ENCODE measurements at regions not wholly inside any gene's neighbourhood (a gene's known extent, or its start where the extent isn't known, plus 50 kb on each side); places are given as distances from the start of the nearest gene placed in this dataset.

- intact Hi-C loops (cut with micrococcal nuclease): no loop called here
- H3K27me3 Mint-ChIP-seq (ENCODE audit: low read depth in 3 of 3): peaks cover under 1 to 9% (median 6%) of the 10 kb centered on the region in 3 donors
Observed at GRCh38 chr3:72250725-72251124, 465.8 kb upstream of the PROK2 start.

GRCh38 chr3:72248869-72249268 lies 463.9 kb upstream of the PROK2 start:
- Histone ChIP-seq H3K27ac (ENCODE audit: low read depth in 1 of 2, low read length in 2 of 2) (no peak overlapping the region), H3K9ac (ENCODE audit: insufficient read depth, low read length, poor library complexity, severe bottlenecking) (no peak overlapping the region), H3K9me3 (replicated peaks in 1 of 2; ENCODE audit: control insufficient read depth in 1 of 2, insufficient read depth in 1 of 2, low read length in 2 of 2) (no peaks in the 10 kb centered on the region), H3K4me3 (replicated peaks in 1 of 3; ENCODE audit: low read depth in 2 of 3, low read length in 3 of 3) (no peak overlapping the region), H3K36me3 (replicated peaks in 1 of 2; ENCODE audit: control insufficient read depth in 1 of 2, insufficient read depth in 2 of 2, low read length in 2 of 2) (no peaks in the 10 kb centered on the region), H4K20me1 (ENCODE audit: insufficient read depth, low read length) (no peaks in the 10 kb centered on the region), H2AFZ (ENCODE audit: insufficient read depth, low read depth, low read length, poor library complexity, severe bottlenecking) (no peak overlapping the region), H3K4me2 (replicated peaks; ENCODE audit: extremely low read depth, low read length, poor library complexity, severe bottlenecking) (no peak overlapping the region), H3K79me2 (ENCODE audit: insufficient read depth, low read length) (no peaks in the 10 kb centered on the region), H3K4me1 (ENCODE audit: control insufficient read depth in 1 of 2, insufficient read depth in 2 of 2, low read length in 2 of 2) (no peaks in the 10 kb centered on the region), H3K27me3 (ENCODE audit: control insufficient read depth in 2 of 2, insufficient read depth in 2 of 2, low read length in 2 of 2) (no peaks in the 10 kb centered on the region)
- Mint-ChIP-seq H3K4me3 (no peak overlapping the region), H3K36me3 (no peaks in the 10 kb centered on the region), H3K9me3 (peaks cover 0 to 3% (median 0%) of the 10 kb centered on the region in 7 donors), H3K4me1 (peaks cover 3% of the 10 kb centered on the region), H3K27ac (no peak overlapping the region), H3K27me3 (ENCODE audit: low read depth in 3 of 3) (peaks cover 3 to 11% (median 5%) of the 10 kb centered on the region in 3 donors)
- no peak for TF ChIP-seq CTCF (IDR thresholded peaks at IDR 0.05)
- 100% methylated on average over 1 of the region's 3 CpGs for WGBS (ENCODE audit: insufficient coverage)
- DNase-seq: no peak
- intact Hi-C loops (cut with micrococcal nuclease): no loop called here

More at GRCh38 chr3:72250725-72251124, 465.8 kb upstream of the PROK2 start:
- Histone ChIP-seq H3K4me2 (replicated peaks; ENCODE audit: extremely low read depth, low read length, poor library complexity, severe bottlenecking) (no peak overlapping the region), H3K27me3 (ENCODE audit: control insufficient read depth in 2 of 2, insufficient read depth in 2 of 2, low read length in 2 of 2) (no peaks in the 10 kb centered on the region), H3K9me3 (replicated peaks in 1 of 2; ENCODE audit: control insufficient read depth in 1 of 2, insufficient read depth in 1 of 2, low read length in 2 of 2) (no peaks in the 10 kb centered on the region), H3K27ac (ENCODE audit: low read depth in 1 of 2, low read length in 2 of 2) (no peak overlapping the region), H3K36me3 (replicated peaks in 1 of 2; ENCODE audit: control insufficient read depth in 1 of 2, insufficient read depth in 2 of 2, low read length in 2 of 2) (no peaks in the 10 kb centered on the region), H3K9ac (ENCODE audit: insufficient read depth, low read length, poor library complexity, severe bottlenecking) (no peak overlapping the region), H3K79me2 (ENCODE audit: insufficient read depth, low read length) (no peaks in the 10 kb centered on the region), H4K20me1 (ENCODE audit: insufficient read depth, low read length) (no peaks in the 10 kb centered on the region), H3K4me1 (ENCODE audit: control insufficient read depth in 1 of 2, insufficient read depth in 2 of 2, low read length in 2 of 2) (peaks cover 0 to 2% of the 10 kb centered on the region in 2 donors), H2AFZ (ENCODE audit: insufficient read depth, low read depth, low read length, poor library complexity, severe bottlenecking) (no peak overlapping the region), H3K4me3 (replicated peaks in 1 of 3; ENCODE audit: low read depth in 2 of 3, low read length in 3 of 3) (no peak overlapping the region)
- TF ChIP-seq CTCF (IDR thresholded peaks at IDR 0.05): no peak
- no peaks in the 10 kb centered on the region for H3K36me3 Mint-ChIP-seq
- no peak overlapping the region for H3K4me3 Mint-ChIP-seq
- 100% methylated on average over 1 of the region's 2 CpGs for WGBS (ENCODE audit: insufficient coverage)
- H3K4me1 Mint-ChIP-seq: peaks cover under 1% of the 10 kb centered on the region
- no peak overlapping the region for H3K27ac Mint-ChIP-seq
- H3K9me3 Mint-ChIP-seq: peaks cover 0 to 5% (median 0%) of the 10 kb centered on the region in 7 donors
- no peak for DNase-seq
